HG03439 (cell line): ENCODE measurements at regions not wholly inside any gene's neighbourhood (a gene's known extent, or its start where the extent isn't known, plus 50 kb on each side); places are given as distances from the start of the nearest gene placed in this dataset.
"Not testable (repeated sequence)": the region's sequence is repeated elsewhere in the genome, so short reads cannot be mapped to it uniquely, and the experiment has no call there.

Experiments
- ATAC-seq: cut with Tn5 transposase; IDR thresholded peaks from one replicate; pipeline ENCODE4 v1.9.1; 2021; ENCODE audit warnings: mild to moderate bottlenecking, moderate library complexity; ENCODE audit not compliant: unreplicated experiment

DNA sequence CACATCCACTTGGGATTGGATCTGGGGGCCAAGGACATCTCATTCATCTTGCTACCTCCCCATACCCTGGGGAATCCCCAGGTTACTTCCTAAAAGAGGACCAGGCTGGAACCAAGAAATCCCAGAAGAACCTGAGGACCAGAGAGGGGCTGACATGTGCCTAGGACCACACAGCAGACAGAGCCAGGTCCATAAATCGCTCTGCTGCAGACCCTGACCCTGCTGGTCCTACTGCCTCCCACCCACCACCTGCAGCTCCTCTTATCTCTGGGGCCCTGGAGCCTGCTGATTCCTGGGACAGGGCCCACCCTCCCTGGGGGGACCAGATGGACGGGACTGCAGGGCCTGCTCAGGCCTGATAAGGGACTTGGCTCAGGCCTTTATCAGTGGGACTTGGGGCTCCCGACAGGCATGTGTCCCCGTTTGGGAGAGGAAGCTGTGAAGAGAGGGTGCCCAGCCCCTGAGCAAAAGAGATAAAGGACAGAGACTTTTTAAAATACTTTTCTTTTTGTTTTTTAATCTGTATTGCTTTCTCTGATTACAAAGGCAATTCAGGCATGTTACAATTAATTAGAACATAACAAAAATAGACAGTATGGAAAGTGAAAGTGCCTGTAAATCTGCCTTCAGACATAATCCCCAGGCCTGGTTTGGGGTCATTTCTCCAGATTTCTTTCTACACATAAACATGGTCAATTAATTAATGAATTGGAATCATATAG is 101.3 kb upstream of the LARP1 start:
- no peak for ATAC-seq

DNA sequence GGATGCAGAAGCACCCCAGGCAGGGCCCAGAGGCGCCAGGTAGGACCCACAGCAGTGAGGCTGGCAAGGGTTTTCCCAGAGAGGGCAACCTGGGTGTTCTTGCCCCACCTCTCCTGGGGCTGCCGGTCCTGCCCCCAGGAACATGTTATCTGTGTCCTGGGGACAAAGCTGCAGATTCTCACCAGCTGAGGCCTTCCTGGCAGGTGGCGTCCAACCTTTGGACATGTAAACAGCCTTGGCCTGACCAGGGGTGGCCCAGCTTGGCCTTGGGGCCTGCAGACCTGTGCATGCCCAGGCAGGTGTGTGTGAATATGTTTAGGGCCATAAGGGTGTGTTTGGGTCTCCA is 101.8 kb upstream of the LARP1 start:
- no peak for ATAC-seq

DNA sequence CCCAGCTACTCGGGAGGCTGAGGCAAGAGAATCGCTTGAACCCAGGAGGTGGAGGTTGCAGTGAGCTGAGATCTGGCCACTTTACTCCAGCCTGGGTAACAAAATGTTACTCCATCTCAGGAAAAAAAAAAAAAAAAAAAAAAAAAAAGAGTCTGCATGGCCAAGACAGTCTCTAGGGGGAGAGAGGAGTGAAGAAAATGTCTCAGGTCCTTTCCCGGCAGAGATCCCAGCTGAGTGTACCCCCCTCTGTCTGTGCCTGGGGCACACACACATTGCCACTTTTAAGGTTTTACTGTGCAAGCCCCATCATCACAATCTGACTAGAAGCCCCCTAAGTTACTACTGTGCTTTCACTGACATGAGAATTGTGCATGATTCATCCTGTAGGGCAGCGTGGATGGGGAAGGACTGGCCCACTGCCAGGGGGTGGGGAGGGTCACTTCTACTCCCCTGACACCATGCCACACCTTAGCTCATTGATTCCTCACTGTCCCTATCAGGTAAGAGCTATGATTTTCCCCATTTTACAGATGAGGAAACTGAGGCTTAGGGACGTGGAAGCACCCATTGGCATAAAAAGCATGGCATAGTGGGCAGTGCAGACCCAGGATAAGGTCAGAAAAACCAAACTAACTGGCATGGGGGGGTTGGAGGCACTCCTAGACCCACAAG is 102.3 kb upstream of the LARP1 start:
- ATAC-seq = no peak

DNA sequence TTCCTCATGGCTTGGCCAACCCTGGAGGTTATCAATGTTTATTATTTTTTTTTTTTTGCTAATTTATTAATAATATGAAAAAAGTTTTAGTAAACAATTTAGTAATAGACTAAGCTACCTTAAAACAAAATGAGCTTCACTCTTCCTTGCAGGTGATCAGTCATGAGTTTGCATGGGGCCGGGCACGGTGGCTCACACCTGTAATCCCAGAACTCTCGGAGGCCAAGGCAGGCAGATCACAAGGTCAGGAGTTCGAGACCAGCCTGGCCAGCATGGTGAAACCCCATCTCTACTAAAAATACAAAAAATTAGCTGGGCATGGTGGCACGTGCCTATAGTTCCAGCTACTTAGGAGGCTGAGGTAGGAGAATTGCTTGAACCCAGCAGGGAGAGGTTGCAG is 103.4 kb upstream of the LARP1 start:
- ATAC-seq = not testable (repeated sequence)

DNA sequence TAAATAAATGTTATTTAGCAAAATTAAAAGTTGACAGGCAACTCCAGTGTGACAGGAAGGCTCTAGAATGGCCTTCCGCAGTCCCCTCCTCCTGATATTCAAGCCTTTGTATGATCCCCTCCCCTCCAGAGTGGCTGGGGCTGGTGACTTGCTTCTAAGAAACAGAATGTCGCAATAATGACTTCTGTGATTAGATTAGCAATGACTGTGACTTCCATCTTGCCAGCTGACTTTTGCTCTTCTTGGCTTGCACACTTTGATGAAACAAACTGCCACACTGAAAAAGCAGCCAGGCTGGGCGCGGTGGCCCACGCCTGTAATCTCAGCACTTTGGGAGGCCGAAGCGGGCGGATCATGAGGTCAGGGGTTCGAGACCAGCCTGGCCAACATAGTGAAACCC is 106.5 kb upstream of the LARP1 start:
- ATAC-seq = no peak

DNA sequence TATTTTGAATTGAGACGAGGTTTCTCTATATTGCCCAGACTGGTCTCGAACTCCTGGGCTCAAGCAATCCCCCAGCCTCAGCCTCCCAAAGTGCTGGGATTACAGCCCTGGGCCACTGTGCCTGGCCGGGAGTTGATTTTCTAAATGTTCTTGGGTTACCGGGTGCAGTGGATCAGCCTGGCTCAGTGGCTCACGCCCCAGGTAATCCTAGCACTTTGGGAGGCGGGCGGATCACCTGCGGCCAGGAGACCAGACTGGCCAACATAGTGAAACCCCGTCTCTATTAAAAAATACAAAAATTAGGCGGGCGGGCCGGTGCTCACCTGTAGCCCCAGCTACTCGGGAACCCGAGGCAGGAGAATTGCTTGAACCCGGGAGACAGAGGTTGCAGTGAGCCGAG is 106.9 kb upstream of the LARP1 start:
- no peak for ATAC-seq

DNA sequence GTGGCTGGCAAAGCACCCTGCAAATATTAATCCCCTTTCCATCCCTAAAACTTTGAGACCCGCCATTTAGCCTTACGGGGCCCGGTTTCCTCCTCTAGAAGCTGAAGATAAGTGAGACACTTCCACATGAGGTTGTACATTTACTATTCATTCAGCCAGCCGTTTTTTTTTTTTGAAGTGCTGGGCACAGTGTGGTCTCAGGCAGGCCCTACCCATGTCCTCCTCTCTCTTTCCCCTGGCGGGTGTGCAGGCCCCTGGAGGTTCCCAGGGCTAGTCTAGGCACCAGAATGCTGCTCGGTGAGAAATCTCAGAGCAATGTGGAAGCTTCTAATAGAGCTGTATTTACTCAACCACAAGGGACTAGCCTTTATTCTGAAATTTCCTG is 107.4 kb upstream of the LARP1 start:
- ATAC-seq = no peak

DNA sequence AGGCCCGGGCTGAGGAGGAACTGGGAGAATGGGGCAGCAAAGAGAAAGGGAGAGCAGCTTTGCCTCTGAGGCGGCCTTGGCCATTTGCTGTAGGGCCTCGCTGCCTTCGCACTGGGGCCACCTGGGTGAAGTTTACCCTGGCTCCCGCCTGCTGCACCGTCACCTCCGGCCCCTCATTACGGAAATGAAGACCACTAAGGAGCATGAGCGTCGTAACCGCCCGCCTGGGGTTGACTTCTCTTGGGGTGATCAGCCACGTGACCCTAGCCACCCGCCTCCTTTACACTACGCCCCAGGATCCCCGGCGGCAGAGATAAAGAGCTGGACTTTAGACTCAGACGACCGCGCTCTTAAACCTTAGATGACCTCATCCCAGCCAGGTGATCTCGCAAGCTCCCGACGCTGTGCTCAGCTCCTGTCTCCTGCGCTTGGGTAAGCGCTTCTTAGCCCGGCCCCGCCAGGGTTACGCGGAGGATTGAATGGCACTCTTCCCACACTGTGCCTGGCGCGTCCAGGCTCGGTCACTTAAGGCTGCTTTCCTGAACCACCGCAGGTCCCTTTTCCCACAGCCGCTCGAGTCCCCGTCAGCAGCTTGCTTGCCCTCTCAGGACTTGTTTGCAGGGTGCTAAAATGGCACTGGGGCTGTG is 107.9 kb upstream of the LARP1 start:
- ATAC-seq = no peak

DNA sequence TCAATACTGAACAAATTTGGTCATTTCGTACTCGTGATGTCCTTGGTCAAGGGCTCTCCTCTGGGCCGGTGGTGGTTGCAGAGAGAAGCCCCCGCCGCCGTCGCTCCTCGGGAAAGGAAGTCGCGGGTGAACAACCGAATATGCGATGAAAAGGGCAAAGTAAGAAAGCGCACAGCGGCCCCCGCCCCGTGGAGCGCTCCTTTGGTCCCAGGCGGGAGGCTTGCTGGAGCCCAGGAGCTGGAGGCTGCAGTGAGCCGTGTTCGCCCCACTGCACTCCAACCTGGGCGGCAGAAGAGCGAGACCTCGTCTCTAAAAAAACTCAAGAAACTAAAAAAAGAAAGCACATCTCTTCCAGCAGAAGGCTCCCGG is 108.4 kb upstream of the LARP1 start:
- no peak for ATAC-seq

DNA sequence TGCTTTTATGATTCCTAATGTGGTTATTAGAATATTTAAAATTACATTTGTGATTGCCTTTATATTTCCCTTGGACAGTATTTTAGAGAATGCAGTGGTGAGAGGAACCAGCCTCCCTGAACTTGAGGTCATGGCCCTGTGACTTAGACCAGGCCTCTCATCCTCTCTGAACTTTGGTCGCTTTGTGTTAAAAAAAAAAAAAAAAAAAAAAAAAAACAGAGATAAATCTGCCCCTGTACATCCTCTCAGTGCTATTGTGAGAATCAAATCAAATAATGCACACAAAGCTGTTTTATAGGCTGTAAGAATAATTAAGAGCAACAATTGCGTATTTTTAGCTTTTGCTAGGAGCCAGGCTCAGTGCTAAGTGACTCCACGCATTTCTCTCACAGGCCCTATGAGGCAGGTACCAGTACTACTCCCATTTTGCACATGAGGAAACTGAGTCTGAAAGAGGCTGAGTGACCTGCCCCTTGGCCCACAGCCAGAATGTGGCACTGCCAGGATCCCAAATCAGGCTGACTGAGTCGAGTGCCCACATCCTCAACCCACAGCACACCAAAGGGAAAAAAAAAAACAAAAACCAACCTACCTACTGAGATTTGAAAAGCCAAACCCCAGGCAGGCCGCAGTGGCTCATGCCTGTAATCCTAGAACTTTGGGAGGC is 110.3 kb upstream of the LARP1 start:
- no peak for ATAC-seq

DNA sequence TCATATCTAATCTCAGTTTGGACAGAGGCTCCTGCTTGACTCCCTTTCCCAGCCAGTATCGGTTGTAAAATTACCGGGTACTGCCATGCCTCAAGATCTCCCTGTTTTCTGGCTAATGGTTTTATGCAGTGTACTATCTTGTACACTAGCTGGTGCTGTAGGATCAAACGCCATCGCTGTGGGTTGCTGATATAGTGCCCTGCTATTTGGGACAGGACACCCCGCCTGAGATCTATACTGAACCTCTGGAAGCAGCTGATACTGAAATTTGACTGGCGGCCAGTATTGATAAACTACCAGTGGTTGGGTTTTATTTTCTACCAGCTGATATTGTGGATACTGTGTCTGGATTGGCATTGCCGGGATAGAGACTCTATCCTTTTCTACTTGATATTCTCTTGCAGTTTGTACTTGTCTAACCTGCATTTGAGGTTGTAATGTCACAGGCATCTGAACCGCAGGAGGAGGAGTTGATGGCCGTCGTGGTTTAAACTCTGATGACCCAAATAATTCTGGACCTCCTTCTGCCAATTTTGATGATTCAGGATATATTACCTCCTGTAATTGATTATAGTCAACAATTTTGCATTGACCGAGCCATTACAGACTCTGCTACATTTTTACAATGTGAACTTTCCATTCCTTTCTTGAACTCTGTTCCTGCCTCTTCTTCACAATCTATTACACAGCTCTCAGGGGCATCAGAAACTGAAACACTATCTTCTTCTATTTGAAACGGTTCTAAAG is 112.5 kb upstream of the LARP1 start:
- no peak for ATAC-seq

DNA sequence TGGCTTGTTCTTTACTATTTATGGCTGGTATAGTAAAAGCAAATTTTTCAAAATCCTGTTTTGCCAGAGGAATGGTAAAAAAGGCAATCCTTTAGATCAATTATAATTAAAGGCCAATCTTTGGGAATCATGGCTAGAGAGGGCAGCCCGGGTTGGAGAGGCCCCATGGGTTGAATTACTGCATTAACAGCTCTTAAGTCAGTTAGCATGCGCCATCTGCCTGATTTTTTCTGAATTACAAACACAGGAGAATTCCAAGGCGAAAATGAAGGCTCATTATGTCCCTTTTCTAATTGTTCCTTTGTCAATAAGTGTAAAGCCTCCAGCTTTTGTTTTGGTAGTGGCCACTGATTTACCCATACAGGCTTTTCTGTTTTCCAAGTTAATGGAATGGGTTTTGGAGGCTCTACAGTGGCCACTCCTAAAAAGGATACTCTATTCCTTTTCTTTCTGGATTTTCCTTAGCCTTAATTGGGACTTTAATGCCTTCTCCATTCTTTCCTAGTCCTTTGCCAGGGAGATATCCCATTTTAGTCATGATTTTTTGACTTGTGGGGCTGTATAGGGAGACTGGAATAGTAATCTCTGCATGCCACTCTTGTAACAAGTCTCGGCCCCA is 114.9 kb upstream of the LARP1 start:
- not testable (repeated sequence) for ATAC-seq

DNA sequence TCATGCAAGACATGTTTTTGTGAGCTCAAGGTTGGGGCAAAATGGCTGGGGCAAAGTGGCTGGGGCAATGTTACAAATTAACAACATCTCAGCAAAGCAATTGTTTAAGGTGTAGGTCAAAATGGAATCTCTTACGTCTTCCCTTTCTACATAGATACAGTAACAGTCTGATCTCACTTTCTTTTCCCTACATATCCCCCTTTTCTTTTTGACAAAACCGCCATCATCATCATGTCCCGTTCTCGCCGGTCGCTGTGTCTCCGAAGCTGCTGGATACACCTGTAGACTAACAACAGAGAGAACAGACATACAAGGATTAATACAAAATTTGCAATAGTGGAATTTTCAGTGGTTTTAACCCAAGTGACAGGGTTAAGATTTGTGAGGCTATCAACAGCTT is 118.4 kb upstream of the LARP1 start:
- not testable (repeated sequence) for ATAC-seq

DNA sequence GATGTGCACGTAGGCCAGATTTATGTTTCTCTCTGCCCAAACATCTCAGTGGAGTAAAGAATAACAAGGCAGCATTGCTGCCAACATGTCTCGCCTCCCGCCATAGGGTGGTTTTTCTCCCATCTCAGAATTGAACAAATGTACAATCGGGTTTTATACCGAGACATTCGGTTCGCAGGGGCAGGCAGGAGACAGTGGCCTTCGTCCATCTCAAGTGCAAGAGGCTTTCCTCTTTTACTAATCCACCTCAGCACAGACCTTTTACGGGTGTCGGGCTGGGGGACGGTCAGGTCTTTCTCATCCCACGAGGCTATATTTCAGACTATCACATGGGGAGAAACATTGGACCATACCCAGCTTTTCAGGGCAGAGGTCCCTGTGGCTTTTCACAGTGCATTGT is 118.9 kb upstream of the LARP1 start:
- not testable (repeated sequence) for ATAC-seq

DNA sequence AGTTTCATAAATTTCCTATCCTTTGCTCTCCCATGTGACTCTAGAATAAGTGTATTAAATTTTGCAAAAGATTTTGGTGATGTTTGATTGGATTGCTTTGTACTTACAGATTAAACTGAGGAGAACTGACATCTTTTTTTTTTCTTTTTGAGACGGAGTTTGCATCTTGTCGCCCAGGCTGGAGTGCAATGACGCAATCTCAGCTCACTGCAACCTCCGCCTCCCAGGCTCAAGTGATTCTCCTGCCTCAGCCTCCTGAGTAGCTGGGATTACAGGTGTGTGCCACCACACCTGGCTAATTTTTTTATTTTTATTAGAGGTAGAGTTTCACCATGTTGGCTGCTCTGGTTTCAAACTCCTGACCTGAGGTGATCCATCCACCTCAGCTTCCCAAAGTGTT is 121.4 kb upstream of the LARP1 start:
- not testable (repeated sequence) for ATAC-seq

DNA sequence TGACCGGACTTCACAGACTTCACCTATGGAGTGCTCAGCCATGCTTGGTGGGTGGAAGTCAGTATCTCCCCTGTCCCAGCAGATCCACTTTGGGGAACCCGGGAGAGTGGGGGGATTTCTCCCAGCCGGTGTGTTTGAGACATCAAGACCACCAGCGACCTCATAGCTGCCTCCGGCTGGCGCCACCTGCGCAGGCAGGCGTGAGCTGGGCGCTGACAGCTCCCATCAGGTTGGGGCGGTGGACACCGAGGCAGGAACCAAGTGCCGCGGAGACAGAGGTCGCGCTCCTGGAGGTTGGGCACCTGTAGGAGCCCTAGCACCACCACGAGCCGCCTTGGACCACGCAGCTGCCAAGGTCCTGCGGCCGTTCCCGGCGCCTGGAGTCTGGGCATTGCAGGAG is 124.0 kb upstream of the LARP1 start:
- ATAC-seq = no peak

DNA sequence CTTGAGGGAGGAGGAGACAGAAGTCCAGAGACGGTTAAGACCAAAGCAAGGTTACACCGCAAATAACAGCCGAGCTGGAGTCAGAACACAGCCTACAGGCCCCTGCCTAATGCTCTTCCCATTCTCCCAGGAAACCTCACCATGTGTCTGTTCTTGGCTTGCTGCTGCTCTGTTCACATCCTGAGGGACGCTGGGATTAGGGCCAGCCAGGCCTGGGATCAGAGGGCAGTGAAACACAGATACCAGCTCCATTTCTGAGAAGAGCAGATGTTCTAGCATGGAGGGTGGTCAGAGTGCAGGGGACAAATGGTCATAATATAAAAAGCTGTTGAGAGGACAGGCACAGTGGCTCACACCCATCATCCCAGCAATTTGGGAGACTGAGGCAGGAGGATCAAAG is 124.8 kb upstream of the LARP1 start:
- no peak for ATAC-seq

DNA sequence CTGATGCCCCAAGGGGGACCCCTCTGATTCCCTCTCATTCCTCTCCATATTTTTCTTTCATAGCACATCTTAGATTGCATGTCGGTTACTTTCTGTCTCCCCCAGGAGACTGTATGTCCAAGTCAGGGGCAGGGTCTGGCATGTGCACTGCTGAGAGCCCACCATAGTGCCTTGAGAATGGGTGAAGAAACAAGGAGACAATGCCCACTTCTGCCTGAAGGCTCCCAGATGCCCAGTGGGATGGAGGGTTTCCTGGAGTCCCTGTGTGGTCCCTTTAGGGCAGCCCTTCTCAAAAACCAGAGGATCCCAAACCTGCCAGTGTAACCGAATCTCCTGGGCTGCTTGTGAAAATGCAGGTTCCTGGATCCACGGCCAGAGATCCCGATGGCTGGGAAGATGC is 126.5 kb upstream of the LARP1 start:
- no peak for ATAC-seq

DNA sequence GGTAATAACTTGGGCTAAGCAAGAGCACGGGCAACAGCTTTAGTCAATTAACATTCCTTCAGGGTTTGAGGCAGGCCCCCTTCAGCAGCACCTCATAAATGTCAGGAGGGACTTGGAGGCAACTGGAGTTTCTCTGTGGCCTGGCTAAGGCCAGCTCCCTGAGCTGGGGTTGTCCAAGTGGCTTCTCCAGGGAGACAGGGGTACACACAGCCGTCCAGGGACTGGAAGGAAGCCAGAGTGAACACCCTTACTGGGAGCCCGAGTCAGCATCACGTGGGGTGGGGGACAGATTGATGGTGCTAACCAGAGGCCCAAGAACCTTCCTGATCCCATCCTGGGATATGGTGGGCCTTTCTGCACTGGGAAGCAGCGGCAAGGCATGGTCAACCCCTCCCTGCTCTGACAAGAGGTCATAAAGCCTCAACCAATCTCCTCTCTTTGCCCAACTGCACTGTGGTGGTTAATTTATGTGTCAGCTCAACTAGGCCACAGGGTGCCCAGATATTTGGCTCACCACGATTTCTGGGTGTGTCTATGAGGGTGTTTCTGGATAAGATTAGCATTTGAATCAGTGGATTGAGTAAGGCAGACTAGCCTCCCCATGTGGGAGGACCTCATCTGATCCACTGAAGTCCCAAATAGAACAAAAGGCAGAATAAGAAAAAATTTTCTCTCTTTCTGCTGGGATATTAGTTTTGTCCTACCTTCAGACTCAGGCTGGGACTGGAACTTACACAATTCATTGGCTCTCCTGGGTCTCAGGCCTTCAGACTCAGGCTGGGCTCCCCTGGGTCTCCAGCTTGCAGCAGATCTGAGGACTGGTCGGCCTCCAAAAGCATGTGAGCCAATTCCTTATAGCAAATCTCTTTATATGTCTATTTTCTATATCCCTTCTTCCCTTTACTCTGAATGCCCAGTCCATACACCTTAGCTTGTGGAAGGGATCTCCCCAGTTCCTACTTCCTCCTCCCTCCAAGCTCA is 127.2 kb upstream of the LARP1 start:
- ATAC-seq = no peak
